ENCODE measurements at regions not wholly inside any gene's neighbourhood (a gene's known extent, or its start where the extent isn't known, plus 50 kb on each side); places are given as distances from the start of the nearest gene placed in this dataset.
A peak's percentile ranks its signal among the peaks of the same experiment; 100 is the strongest.

GRCh38 chrX:57848857-57849256, 61.4 kb downstream of the ZXDA start:
- DNase-seq (ENCODE audit: low read depth): no peak

- no peak for DNase-seq (ENCODE audit: low read depth)
Observed at GRCh38 chrX:57822818-57823217, 87.4 kb downstream of the ZXDA start.

- no peak for DNase-seq (ENCODE audit: low read depth)
Observed at GRCh38 chrX:57822398-57822797, 87.9 kb downstream of the ZXDA start.

GRCh38 chrX:57821703-57822387, 88.4 kb downstream of the ZXDA start:
- DNase-seq (ENCODE audit: low read depth): peak; percentile 6

- DNase-seq (ENCODE audit: low read depth): no peak
Observed at GRCh38 chrX:57817302-57817701, 93.0 kb downstream of the ZXDA start.

- DNase-seq (ENCODE audit: low read depth): no peak
Observed at GRCh38 chrX:57772637-57773036, 92.6 kb upstream of the NLRP2B start.

- no peak for DNase-seq (ENCODE audit: low read depth)
Observed at GRCh38 chrX:57771689-57772088, 91.6 kb upstream of the NLRP2B start.

GRCh38 chrX:57752866-57753265, 72.8 kb upstream of the NLRP2B start:
- DNase-seq (ENCODE audit: low read depth): no peak

- DNase-seq (ENCODE audit: low read depth): no peak
Observed at GRCh38 chrX:57741107-57741506, 61.0 kb upstream of the NLRP2B start.

- no peak for DNase-seq (ENCODE audit: low read depth)
Observed at GRCh38 chrX:57737881-57738280, 57.8 kb upstream of the NLRP2B start.

Measured in Daoy (cell line).